ENCODE measurements at regions not wholly inside any gene's neighbourhood (a gene's known extent, or its start where the extent isn't known, plus 50 kb on each side); places are given as distances from the start of the nearest gene placed in this dataset.
"Not testable (repeated sequence)": the region's sequence is repeated elsewhere in the genome, so short reads cannot be mapped to it uniquely, and the experiment has no call there.

- Histone ChIP-seq H3K4me3 (no peak overlapping the region), H3K9me3 (no peaks in the 10 kb centered on the region), H3K36me3 (ENCODE audit: low read depth) (no peaks in the 10 kb centered on the region), H3K4me1 (ENCODE audit: low read depth) (no peaks in the 10 kb centered on the region)
- DNase-seq (no peak), ATAC-seq (no peak)
- intact Hi-C loops (cut with DNase I, micrococcal nuclease): no loop called here
- no peak for TF ChIP-seq CTCF (IDR thresholded peaks at IDR 0.05)
These were observed 103.0 kb downstream of the UGT2B28 start for GRCh38 chr4:69383281-69383680.

GRCh38 chr4:69389111-69389510, 106.6 kb downstream of the UGT2B4 start:
- H3K4me1 ChIP-seq (ENCODE audit: low read depth); intact Hi-C loops (cut with DNase I, micrococcal nuclease); H3K4me3 ChIP-seq; H3K36me3 ChIP-seq (ENCODE audit: low read depth); ATAC-seq; H3K9me3 ChIP-seq: not testable (repeated sequence)
- peak in 1 of 3 donors; percentile 6 for DNase-seq

DNA sequence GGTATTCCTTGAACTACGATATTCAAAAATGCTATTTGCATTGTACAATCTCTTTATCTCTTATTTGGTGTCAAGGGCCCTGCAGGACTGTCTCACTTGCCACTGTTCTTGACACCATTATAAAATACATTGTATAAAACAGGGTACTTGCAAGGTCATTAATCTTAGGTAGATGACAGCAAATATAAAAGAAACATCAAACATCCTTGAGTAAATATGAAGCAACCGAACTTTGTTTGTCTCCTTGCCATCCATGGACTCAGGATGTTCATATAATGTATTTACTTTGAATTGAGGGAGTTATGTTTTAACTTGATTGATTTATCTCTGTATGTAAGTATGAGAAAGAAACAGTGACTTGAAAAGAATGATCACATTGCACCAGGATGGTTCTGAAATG, 87.3 kb downstream of the UGT2B4 start:
- H3K36me3 ChIP-seq (ENCODE audit: low read depth): no peaks in the 10 kb centered on the region

GRCh38 chr4:69411981-69412380, 83.7 kb downstream of the UGT2B4 start:
- H3K9me3 ChIP-seq; H3K36me3 ChIP-seq (ENCODE audit: low read depth); ATAC-seq; DNase-seq; H3K4me3 ChIP-seq; H3K4me1 ChIP-seq (ENCODE audit: low read depth); intact Hi-C loops (cut with DNase I, micrococcal nuclease): not testable (repeated sequence)

More for the DNA sequence above, 87.3 kb downstream of the UGT2B4 start:
- intact Hi-C loops (cut with DNase I, micrococcal nuclease): no loop called here
- Histone ChIP-seq H3K4me1 (ENCODE audit: low read depth) (no peaks in the 10 kb centered on the region), H3K9me3 (no peaks in the 10 kb centered on the region), H3K4me3 (no peak overlapping the region)
- ATAC-seq (no peak), DNase-seq (no peak)
- no peak for TF ChIP-seq CTCF (IDR thresholded peaks at IDR 0.05)

- intact Hi-C loops (cut with DNase I, micrococcal nuclease); H3K36me3 ChIP-seq (ENCODE audit: low read depth); H3K4me3 ChIP-seq; H3K9me3 ChIP-seq; ATAC-seq; DNase-seq; H3K4me1 ChIP-seq (ENCODE audit: low read depth): not testable (repeated sequence)
These were observed 71.0 kb downstream of the UGT2B4 start for GRCh38 chr4:69424722-69425121.

Data from mucosa of descending colon (tissue), 3 donors.